Lower lobe of right lung (tissue), 2 donors: ENCODE measurements at regions not wholly inside any gene's neighbourhood (a gene's known extent, or its start where the extent isn't known, plus 50 kb on each side); places are given as distances from the start of the nearest gene placed in this dataset.

Source experiments
- ATAC-seq, 2 donors: fragments of 200-7000 bp; cut with Tn5 transposase; one replicate each; pipeline ENCODE4 v1.9.1; 2020 to 2022; ENCODE audit warnings: mild to moderate bottlenecking in 2 of 2, moderate library complexity in 2 of 2
- DNase-seq: peaks from one replicate; pipeline ENCODE4 v3.0.0-alpha.2; 2020
- H3K27ac ChIP-seq: fragments of 200-600 bp; one replicate; pipeline ENCODE4 v1.8.0; 2022
- H3K27me3 ChIP-seq: fragments of 200-600 bp; one replicate; pipeline ENCODE4 v1.8.0; 2022; ENCODE audit warnings: low read depth
- H3K36me3 ChIP-seq: fragments of 200-600 bp; one replicate; pipeline ENCODE4 v1.8.0; 2022; ENCODE audit warnings: mild to moderate bottlenecking
- H3K4me1 ChIP-seq: fragments of 200-600 bp; one replicate; pipeline ENCODE4 v1.8.0; 2022
- H3K4me3 ChIP-seq: fragments of 200-600 bp; one replicate; pipeline ENCODE4 v1.8.0; 2022; ENCODE audit warnings: mild to moderate bottlenecking
- H3K9me3 ChIP-seq: fragments of 200-600 bp; one replicate; pipeline ENCODE4 v1.8.0; 2022
- intact Hi-C: fragments of 100-400 bp; cut with DNase I; formaldehyde crosslinking; loops from one replicate; pipeline ENCODE4 v1.11.0; 2022
- TF ChIP-seq, protein P1 (sequence below): fragments of 200-600 bp; IDR thresholded peaks from one replicate; pipeline ENCODE4 v1.8.0; 2022; ENCODE audit warnings: antibody characterized with exemption, mild to moderate bottlenecking
- donor health status: DM: no; HTN: yes; CAD: no; lungs with severe emphysema.

DNA sequence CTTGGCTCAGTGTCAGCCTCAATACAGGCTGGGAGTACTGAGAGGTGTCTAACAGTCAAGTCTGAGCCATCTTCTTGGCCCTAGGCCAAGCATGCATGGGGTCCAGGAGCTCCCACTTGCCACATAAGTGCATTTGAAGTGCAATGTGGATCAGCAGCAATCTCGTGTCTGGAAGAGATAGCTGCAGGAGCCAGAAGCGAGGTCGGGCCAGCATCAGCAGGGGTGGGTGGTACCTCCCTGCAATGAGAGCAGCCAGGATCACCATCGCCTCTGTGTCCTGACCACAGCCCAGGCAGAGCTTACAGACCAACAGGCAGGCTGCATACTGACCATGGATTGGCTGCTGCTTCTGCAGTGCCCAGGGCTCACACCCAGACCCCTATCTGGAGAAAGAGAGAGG, 83.0 kb upstream of the CXCL12 start:
- ATAC-seq (no peak), DNase-seq (no peak)
- no peak overlapping the region for H3K27ac ChIP-seq
- no peaks in the 10 kb centered on the region for H3K36me3 ChIP-seq
- H3K27me3 ChIP-seq: peaks cover 3% of the 10 kb centered on the region
- no peaks in the 10 kb centered on the region for H3K4me1 ChIP-seq
- intact Hi-C loops: no loop called here
- H3K4me3 ChIP-seq: no peak overlapping the region
- H3K9me3 ChIP-seq: no peaks in the 10 kb centered on the region
- TF ChIP-seq, protein P1, sequence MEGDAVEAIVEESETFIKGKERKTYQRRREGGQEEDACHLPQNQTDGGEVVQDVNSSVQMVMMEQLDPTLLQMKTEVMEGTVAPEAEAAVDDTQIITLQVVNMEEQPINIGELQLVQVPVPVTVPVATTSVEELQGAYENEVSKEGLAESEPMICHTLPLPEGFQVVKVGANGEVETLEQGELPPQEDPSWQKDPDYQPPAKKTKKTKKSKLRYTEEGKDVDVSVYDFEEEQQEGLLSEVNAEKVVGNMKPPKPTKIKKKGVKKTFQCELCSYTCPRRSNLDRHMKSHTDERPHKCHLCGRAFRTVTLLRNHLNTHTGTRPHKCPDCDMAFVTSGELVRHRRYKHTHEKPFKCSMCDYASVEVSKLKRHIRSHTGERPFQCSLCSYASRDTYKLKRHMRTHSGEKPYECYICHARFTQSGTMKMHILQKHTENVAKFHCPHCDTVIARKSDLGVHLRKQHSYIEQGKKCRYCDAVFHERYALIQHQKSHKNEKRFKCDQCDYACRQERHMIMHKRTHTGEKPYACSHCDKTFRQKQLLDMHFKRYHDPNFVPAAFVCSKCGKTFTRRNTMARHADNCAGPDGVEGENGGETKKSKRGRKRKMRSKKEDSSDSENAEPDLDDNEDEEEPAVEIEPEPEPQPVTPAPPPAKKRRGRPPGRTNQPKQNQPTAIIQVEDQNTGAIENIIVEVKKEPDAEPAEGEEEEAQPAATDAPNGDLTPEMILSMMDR: no peak

DNA sequence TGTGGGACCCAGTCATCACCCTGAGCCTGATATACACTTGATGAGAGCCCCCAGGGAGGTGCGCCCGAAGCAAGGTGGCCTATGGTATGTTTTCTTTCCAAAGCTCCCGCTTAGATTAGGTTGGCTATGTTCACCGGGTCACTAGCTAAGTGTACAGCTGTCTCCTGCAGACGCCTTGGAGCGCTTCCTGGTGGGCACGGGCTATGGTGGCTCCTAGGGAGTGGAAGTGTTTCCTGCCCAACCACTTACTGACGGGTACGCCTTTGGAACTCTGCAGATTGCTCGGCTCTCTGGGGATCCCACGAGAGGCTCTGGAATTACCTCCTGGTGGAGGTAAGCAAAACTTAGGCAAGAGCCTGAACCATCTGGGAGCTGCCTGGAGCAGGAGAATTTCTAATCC, 83.6 kb upstream of the CXCL12 start:
- DNase-seq (no peak), ATAC-seq (no peak)
- H3K36me3 ChIP-seq: no peaks in the 10 kb centered on the region
- no peaks in the 10 kb centered on the region for H3K9me3 ChIP-seq
- peaks cover 3% of the 10 kb centered on the region for H3K27me3 ChIP-seq
- H3K27ac ChIP-seq: no peak overlapping the region
- TF ChIP-seq, protein P1: no peak
- intact Hi-C loops: no loop called here
- no peaks in the 10 kb centered on the region for H3K4me1 ChIP-seq
- no peak overlapping the region for H3K4me3 ChIP-seq

DNA sequence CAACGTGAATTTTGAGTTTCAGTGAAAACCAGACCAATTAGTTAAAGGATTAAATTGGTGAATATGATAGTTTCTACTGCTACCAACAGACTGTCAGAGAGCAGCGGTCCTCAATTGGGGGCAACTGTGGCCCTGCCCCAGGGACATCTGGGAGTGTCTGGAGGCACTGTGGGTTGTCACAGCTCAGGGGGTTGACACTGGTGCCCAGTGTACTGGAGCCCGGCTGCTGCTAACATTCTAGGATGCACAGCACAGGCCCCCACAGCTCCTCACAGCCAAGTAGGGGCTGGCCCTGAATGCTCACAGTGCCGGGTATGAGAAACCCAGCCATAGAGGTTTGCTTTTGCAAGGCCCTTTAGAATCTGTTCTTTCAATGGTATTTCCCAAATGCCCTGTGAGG, 84.1 kb upstream of the CXCL12 start:
- no peak overlapping the region for H3K4me3 ChIP-seq
- peaks cover 3% of the 10 kb centered on the region for H3K27me3 ChIP-seq
- TF ChIP-seq, protein P1: no peak
- intact Hi-C loops: no loop called here
- ATAC-seq (no peak), DNase-seq (no peak)
- no peaks in the 10 kb centered on the region for H3K9me3 ChIP-seq
- H3K4me1 ChIP-seq: no peaks in the 10 kb centered on the region
- H3K36me3 ChIP-seq: no peaks in the 10 kb centered on the region
- no peak overlapping the region for H3K27ac ChIP-seq

DNA sequence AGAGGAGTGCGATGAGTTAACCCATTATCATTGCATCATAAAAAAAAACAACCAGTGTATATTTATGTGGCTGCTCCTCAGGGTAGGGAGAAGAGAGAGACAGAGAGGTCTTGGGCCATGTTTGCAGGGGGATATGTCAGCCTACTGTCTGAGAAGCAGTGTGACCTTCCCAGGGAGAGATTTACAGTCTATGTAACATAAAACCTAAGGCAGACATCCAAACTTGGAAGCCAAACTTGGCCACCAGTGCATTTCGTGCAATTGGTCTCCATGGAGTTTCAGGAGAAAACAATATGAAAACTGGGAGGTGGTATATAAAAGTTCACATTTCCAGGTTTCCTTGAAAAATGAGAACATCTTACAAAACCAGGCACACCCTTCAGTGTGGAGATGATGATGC, 85.9 kb upstream of the CXCL12 start:
- ATAC-seq: no peak
- TF ChIP-seq, protein P1: no peak
- Histone ChIP-seq H3K27ac (no peak overlapping the region), H3K9me3 (no peaks in the 10 kb centered on the region), H3K36me3 (no peaks in the 10 kb centered on the region), H3K4me3 (no peak overlapping the region), H3K27me3 (peaks cover 3% of the 10 kb centered on the region), H3K4me1 (no peaks in the 10 kb centered on the region)
- DNase-seq: no peak
- intact Hi-C loops: no loop called here

DNA sequence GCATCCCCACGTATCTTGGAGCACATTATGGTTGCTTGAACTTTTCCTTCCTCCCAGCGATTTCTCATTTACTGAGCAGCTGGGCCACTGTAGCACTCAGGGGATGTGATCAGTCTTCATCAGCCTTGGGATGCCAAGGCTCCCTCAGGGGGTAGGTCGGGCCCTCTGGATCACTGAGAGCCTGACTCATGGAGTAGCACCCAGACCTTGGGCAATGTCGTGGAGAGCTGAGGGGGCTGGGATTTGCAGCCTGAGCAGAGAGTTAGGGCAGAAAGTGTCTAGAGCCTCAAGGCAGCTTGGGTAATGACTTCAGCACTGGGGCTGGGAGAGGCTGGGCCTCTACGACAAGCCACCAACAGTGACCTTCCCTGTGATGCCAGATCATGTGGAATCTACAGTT, 86.5 kb upstream of the CXCL12 start:
- no peaks in the 10 kb centered on the region for H3K9me3 ChIP-seq
- intact Hi-C loops: no loop called here
- peaks cover 3% of the 10 kb centered on the region for H3K27me3 ChIP-seq
- no peak for ATAC-seq
- TF ChIP-seq, protein P1: no peak
- H3K4me3 ChIP-seq: no peak overlapping the region
- no peaks in the 10 kb centered on the region for H3K36me3 ChIP-seq
- no peak overlapping the region for H3K27ac ChIP-seq
- DNase-seq: no peak
- no peaks in the 10 kb centered on the region for H3K4me1 ChIP-seq

DNA sequence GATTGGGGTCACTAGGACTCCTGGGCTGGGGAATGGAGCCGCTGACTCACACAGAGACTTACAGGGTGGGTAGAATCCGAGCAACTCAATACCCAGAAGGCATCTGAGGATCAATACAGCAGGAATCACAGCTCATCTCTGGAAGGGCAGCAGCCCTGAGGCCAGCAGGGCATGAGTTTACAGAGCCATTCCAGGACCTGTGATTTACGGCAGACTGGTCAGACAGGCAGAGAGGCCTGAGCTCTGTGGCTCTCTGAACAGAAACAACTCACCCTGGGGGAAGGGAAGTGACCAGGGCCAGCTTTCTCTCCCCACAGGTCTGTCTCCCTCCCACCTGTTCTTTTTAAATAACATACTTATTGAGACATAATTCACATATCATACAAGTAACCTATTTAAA, 88.2 kb upstream of the CXCL12 start:
- no peak for ATAC-seq
- intact Hi-C loops: no loop called here
- Histone ChIP-seq H3K27me3 (peaks cover 3% of the 10 kb centered on the region), H3K9me3 (no peaks in the 10 kb centered on the region), H3K4me3 (no peak overlapping the region), H3K4me1 (no peaks in the 10 kb centered on the region), H3K27ac (no peak overlapping the region), H3K36me3 (no peaks in the 10 kb centered on the region)
- no peak for DNase-seq
- TF ChIP-seq, protein P1: no peak
